AG09319 (cell line): ENCODE measurements at regions not wholly inside any gene's neighbourhood (a gene's known extent, or its start where the extent isn't known, plus 50 kb on each side); places are given as distances from the start of the nearest gene placed in this dataset.
"Not testable (repeated sequence)": the region's sequence is repeated elsewhere in the genome, so short reads cannot be mapped to it uniquely, and the experiment has no call there.

Source experiments
- DNase-seq: peaks from one replicate; pipeline ENCODE4 v3.0.0-alpha.2; 2010; ENCODE audit warnings: low read depth; ENCODE audit errors: extremely low read depth
- TF ChIP-seq, protein P1 (sequence below): IDR thresholded peaks from 2 replicates; pipeline ENCODE4 v1.5.1; 2011; ENCODE audit warnings: low read depth, mild to moderate bottlenecking, inconsistent platforms, low read length, moderate library complexity

DNA sequence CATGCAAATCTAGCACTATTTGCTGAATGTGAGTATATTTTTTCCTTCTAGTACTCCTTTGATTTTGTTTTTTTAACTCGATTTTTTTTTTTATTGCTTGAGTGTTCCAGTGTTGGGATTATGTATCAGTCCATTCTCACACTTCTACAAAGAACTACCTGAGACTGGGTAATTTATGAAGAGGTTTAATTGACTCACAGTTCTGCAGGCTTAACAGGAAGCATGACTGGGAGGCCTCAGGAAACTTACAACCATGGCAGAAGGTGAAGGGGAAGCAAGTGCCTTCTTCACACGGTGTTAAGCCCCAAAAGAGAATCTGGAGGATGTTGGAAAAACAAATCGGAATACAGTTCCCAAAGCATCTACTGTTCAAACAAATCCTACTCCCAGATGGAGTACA, 69.1 kb downstream of the ZNF518B start:
- not testable (repeated sequence) for DNase-seq

GRCh38 chr4:10385994-10386394, 71.2 kb downstream of the ZNF518B start:
- TF ChIP-seq, protein P1, sequence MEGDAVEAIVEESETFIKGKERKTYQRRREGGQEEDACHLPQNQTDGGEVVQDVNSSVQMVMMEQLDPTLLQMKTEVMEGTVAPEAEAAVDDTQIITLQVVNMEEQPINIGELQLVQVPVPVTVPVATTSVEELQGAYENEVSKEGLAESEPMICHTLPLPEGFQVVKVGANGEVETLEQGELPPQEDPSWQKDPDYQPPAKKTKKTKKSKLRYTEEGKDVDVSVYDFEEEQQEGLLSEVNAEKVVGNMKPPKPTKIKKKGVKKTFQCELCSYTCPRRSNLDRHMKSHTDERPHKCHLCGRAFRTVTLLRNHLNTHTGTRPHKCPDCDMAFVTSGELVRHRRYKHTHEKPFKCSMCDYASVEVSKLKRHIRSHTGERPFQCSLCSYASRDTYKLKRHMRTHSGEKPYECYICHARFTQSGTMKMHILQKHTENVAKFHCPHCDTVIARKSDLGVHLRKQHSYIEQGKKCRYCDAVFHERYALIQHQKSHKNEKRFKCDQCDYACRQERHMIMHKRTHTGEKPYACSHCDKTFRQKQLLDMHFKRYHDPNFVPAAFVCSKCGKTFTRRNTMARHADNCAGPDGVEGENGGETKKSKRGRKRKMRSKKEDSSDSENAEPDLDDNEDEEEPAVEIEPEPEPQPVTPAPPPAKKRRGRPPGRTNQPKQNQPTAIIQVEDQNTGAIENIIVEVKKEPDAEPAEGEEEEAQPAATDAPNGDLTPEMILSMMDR: no peak
- DNase-seq: no peak

- DNase-seq: no peak
- TF ChIP-seq, protein P1: no peak
Observed at GRCh38 chr4:10384974-10385373, 72.3 kb downstream of the ZNF518B start.

DNA sequence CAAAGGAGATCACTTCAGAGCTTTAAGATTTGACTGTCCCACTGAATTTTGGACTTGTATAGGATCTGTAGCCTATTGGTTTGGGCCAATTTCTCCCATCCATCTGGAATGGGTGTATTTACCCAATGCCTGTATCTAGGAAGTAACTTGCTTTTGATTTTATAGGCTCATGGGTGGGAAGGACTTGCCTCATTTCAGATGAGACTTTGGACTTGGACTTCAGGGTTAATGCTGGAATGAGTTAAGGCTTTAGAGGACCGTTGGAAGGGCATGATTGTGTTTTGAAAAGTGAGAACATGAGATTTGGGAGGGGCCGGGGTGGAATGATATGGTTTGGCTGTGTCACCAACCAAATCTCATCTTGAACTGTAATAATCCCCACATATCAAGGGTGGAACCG, 73.8 kb downstream of the ZNF518B start:
- TF ChIP-seq, protein P1: no peak
- DNase-seq: no peak

DNA sequence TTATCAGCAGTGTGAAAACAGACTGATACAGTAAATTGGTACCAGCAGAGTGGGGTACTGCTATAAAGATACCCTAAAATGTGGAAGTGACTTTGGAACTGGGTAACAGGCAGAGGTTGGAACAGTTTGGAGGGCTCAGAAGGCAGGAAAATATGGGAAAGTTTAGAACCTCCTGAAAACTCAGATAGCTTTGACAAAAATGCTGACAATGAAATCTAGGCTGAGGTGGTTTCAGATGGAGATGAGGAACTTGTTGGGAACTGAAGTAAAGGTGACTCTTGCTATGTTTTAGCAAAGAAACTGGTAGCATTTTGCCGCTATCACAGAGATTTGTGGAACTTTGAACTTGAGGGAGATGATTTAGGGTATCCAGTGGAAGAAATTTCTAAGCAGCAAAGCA, 75.1 kb downstream of the ZNF518B start:
- DNase-seq: not testable (repeated sequence)

GRCh38 chr4:10381146-10381545, 76.1 kb downstream of the ZNF518B start:
- no peak for DNase-seq
- TF ChIP-seq, protein P1: no peak

GRCh38 chr4:10380735-10381134, 76.5 kb downstream of the ZNF518B start:
- TF ChIP-seq, protein P1: no peak
- no peak for DNase-seq

- DNase-seq: no peak
Observed at GRCh38 chr4:10371869-10372471, 85.3 kb downstream of the ZNF518B start.

More at GRCh38 chr4:10371869-10372471, 85.3 kb downstream of the ZNF518B start:
- TF ChIP-seq, protein P1: no peak
